Liver (tissue), 3 donors: ENCODE measurements at regions not wholly inside any gene's neighbourhood (a gene's known extent, or its start where the extent isn't known, plus 50 kb on each side); places are given as distances from the start of the nearest gene placed in this dataset.

ENCODE experiments used
- ATF3 ChIP-seq: IDR thresholded peaks from 2 replicates; pipeline ENCODE4 v1.6.1; 2016; ENCODE audit warnings: antibody characterized with exemption
- CTCF ChIP-seq: fragments of 150-350 bp; IDR thresholded peaks from 2 replicates; pipeline ENCODE4 v1.5.1; 2017; ENCODE audit warnings: improper control_type of control experiment, low read depth, low read length; ENCODE audit not compliant: missing input control
- FOXA2 ChIP-seq: IDR thresholded peaks from 2 replicates; pipeline ENCODE4 v1.6.1; 2016; ENCODE audit warnings: antibody characterized with exemption
- GABPA ChIP-seq, 2 donors: IDR thresholded peaks in 1 of 2; conservative IDR thresholded peaks in 1 of 2; 2 replicates each; pipeline ENCODE4 v1.6.1; 2016; ENCODE audit warnings: antibody characterized with exemption in 2 of 2, mild to moderate bottlenecking in 1 of 2, moderate library complexity in 1 of 2
- MAX ChIP-seq: IDR thresholded peaks from 2 replicates; pipeline ENCODE4 v1.6.1; 2016; ENCODE audit warnings: antibody characterized with exemption
- RAD21 ChIP-seq, 2 donors: IDR thresholded peaks; 2 replicates each; pipeline ENCODE4 v1.6.1; 2016; ENCODE audit warnings: antibody characterized with exemption in 2 of 2, mild to moderate bottlenecking in 2 of 2
- REST ChIP-seq: IDR thresholded peaks from 2 replicates; pipeline ENCODE4 v1.6.1; 2016; ENCODE audit warnings: antibody characterized with exemption, mild to moderate bottlenecking
- YY1 ChIP-seq: IDR thresholded peaks from 2 replicates; pipeline ENCODE4 v1.6.1; 2016; ENCODE audit warnings: antibody characterized with exemption, mild to moderate bottlenecking
- donor health status: healthy.
- donor health status: healthy.

GRCh38 chr7:25790963-25791362, 361.0 kb upstream of the NFE2L3 start:
- no peak for TF ChIP-seq CTCF
- TF ChIP-seq YY1, result no peak
- no peak for TF ChIP-seq GABPA (IDR thresholded peaks at IDR 0.05 in 1 of 2, conservative IDR thresholded peaks at IDR 0.05 in 1 of 2)
- no peak for TF ChIP-seq FOXA2
- no peak for TF ChIP-seq REST
- no peak for TF ChIP-seq ATF3
- TF ChIP-seq RAD21 (IDR thresholded peaks at IDR 0.05), result no peak
- no peak for TF ChIP-seq MAX
